ENCODE measurements at regions not wholly inside any gene's neighbourhood (a gene's known extent, or its start where the extent isn't known, plus 50 kb on each side); places are given as distances from the start of the nearest gene placed in this dataset.

GRCh38 chr4:159606835-159607234 is 504.0 kb downstream of the RAPGEF2 start:
- H3K27me3 Mint-ChIP-seq: no peaks in the 10 kb centered on the region
- ATAC-seq: no peak
- no peaks in the 10 kb centered on the region for H3K36me3 Mint-ChIP-seq (ENCODE audit: low read depth)
- DNase-seq: no peak
- H3K27ac Mint-ChIP-seq: no peak overlapping the region
- H3K9me3 ChIP-seq (ENCODE audit: control insufficient read depth, low read length, poor library complexity, severe bottlenecking): no peaks in the 10 kb centered on the region
- H3K4me1 Mint-ChIP-seq: no peaks in the 10 kb centered on the region
- no peak overlapping the region for H3K4me3 Mint-ChIP-seq

- no peaks in the 10 kb centered on the region for H3K9me3 ChIP-seq (ENCODE audit: control insufficient read depth, low read length, poor library complexity, severe bottlenecking)
- Mint-ChIP-seq H3K4me1 (no peaks in the 10 kb centered on the region), H3K27ac (no peak overlapping the region), H3K4me3 (no peak overlapping the region), H3K36me3 (ENCODE audit: low read depth) (no peaks in the 10 kb centered on the region), H3K27me3 (no peaks in the 10 kb centered on the region)
- ATAC-seq (no peak), DNase-seq (no peak)
Measured at GRCh38 chr4:159607809-159608208, 504.9 kb downstream of the RAPGEF2 start.

- no peaks in the 10 kb centered on the region for H3K36me3 Mint-ChIP-seq (ENCODE audit: low read depth)
- DNase-seq (no peak), ATAC-seq (no peak)
- no peaks in the 10 kb centered on the region for H3K9me3 ChIP-seq (ENCODE audit: control insufficient read depth, low read length, poor library complexity, severe bottlenecking)
- H3K27me3 Mint-ChIP-seq: no peaks in the 10 kb centered on the region
- no peak overlapping the region for H3K4me3 Mint-ChIP-seq
- H3K4me1 Mint-ChIP-seq: no peaks in the 10 kb centered on the region
- no peak overlapping the region for H3K27ac Mint-ChIP-seq
Measured at GRCh38 chr4:159608436-159608835, 505.6 kb downstream of the RAPGEF2 start.

GRCh38 chr4:159632031-159632430 is 529.2 kb downstream of the RAPGEF2 start:
- DNase-seq (no peak), ATAC-seq (no peak)
- no peaks in the 10 kb centered on the region for H3K27me3 Mint-ChIP-seq
- peaks cover 3% of the 10 kb centered on the region for H3K9me3 ChIP-seq (ENCODE audit: control insufficient read depth, low read length, poor library complexity, severe bottlenecking)
- no peaks in the 10 kb centered on the region for H3K36me3 Mint-ChIP-seq (ENCODE audit: low read depth)
- H3K4me3 Mint-ChIP-seq: no peak overlapping the region
- no peak overlapping the region for H3K27ac Mint-ChIP-seq
- H3K4me1 Mint-ChIP-seq: no peaks in the 10 kb centered on the region

- Mint-ChIP-seq H3K27me3 (no peaks in the 10 kb centered on the region), H3K4me3 (no peak overlapping the region), H3K27ac (no peak overlapping the region), H3K36me3 (ENCODE audit: low read depth) (no peaks in the 10 kb centered on the region), H3K4me1 (no peaks in the 10 kb centered on the region)
- no peak for ATAC-seq
- DNase-seq: no peak
- H3K9me3 ChIP-seq (ENCODE audit: control insufficient read depth, low read length, poor library complexity, severe bottlenecking): no peaks in the 10 kb centered on the region
Measured at GRCh38 chr4:159639671-159640323, 536.9 kb downstream of the RAPGEF2 start.

- DNase-seq (no peak), ATAC-seq (no peak)
- H3K9me3 ChIP-seq (ENCODE audit: control insufficient read depth, low read length, poor library complexity, severe bottlenecking): no peaks in the 10 kb centered on the region
- Mint-ChIP-seq H3K36me3 (ENCODE audit: low read depth) (no peaks in the 10 kb centered on the region), H3K27ac (no peak overlapping the region), H3K4me3 (no peak overlapping the region), H3K4me1 (no peaks in the 10 kb centered on the region), H3K27me3 (no peaks in the 10 kb centered on the region)
Measured at GRCh38 chr4:159649237-159649636, 546.4 kb downstream of the RAPGEF2 start.

- ATAC-seq (no peak), DNase-seq (no peak)
- H3K36me3 Mint-ChIP-seq (ENCODE audit: low read depth): no peaks in the 10 kb centered on the region
- no peaks in the 10 kb centered on the region for H3K4me1 Mint-ChIP-seq
- no peak overlapping the region for H3K27ac Mint-ChIP-seq
- no peaks in the 10 kb centered on the region for H3K9me3 ChIP-seq (ENCODE audit: control insufficient read depth, low read length, poor library complexity, severe bottlenecking)
- no peaks in the 10 kb centered on the region for H3K27me3 Mint-ChIP-seq
- no peak overlapping the region for H3K4me3 Mint-ChIP-seq
Measured at GRCh38 chr4:159652871-159653270, 550.0 kb downstream of the RAPGEF2 start.

GRCh38 chr4:159655547-159655946 is 552.7 kb downstream of the RAPGEF2 start:
- Mint-ChIP-seq H3K4me1 (no peaks in the 10 kb centered on the region), H3K36me3 (ENCODE audit: low read depth) (no peaks in the 10 kb centered on the region), H3K27ac (no peak overlapping the region), H3K27me3 (no peaks in the 10 kb centered on the region), H3K4me3 (no peak overlapping the region)
- ATAC-seq (no peak), DNase-seq (no peak)
- H3K9me3 ChIP-seq (ENCODE audit: control insufficient read depth, low read length, poor library complexity, severe bottlenecking): no peaks in the 10 kb centered on the region

GRCh38 chr4:159669094-159669493 is 566.2 kb downstream of the RAPGEF2 start:
- Mint-ChIP-seq H3K4me1 (no peaks in the 10 kb centered on the region), H3K4me3 (no peak overlapping the region), H3K36me3 (ENCODE audit: low read depth) (no peaks in the 10 kb centered on the region), H3K27me3 (no peaks in the 10 kb centered on the region), H3K27ac (no peak overlapping the region)
- ATAC-seq: no peak
- DNase-seq: no peak
- H3K9me3 ChIP-seq (ENCODE audit: control insufficient read depth, low read length, poor library complexity, severe bottlenecking): no peaks in the 10 kb centered on the region

- no peak for DNase-seq
- H3K36me3 Mint-ChIP-seq (ENCODE audit: low read depth): no peaks in the 10 kb centered on the region
- ATAC-seq: no peak
- no peaks in the 10 kb centered on the region for H3K27me3 Mint-ChIP-seq
- no peaks in the 10 kb centered on the region for H3K4me1 Mint-ChIP-seq
- no peaks in the 10 kb centered on the region for H3K9me3 ChIP-seq (ENCODE audit: control insufficient read depth, low read length, poor library complexity, severe bottlenecking)
- no peak overlapping the region for H3K27ac Mint-ChIP-seq
- H3K4me3 Mint-ChIP-seq: no peak overlapping the region
Measured at GRCh38 chr4:159673221-159673620, 570.3 kb downstream of the RAPGEF2 start.

- H3K4me3 Mint-ChIP-seq: no peak overlapping the region
- ATAC-seq: no peak
- no peaks in the 10 kb centered on the region for H3K4me1 Mint-ChIP-seq
- no peaks in the 10 kb centered on the region for H3K27me3 Mint-ChIP-seq
- H3K36me3 Mint-ChIP-seq (ENCODE audit: low read depth): no peaks in the 10 kb centered on the region
- no peak overlapping the region for H3K27ac Mint-ChIP-seq
- no peak for DNase-seq
- H3K9me3 ChIP-seq (ENCODE audit: control insufficient read depth, low read length, poor library complexity, severe bottlenecking): no peaks in the 10 kb centered on the region
Measured at GRCh38 chr4:159674241-159674640, 571.4 kb downstream of the RAPGEF2 start.

- no peaks in the 10 kb centered on the region for H3K9me3 ChIP-seq (ENCODE audit: control insufficient read depth, low read length, poor library complexity, severe bottlenecking)
- H3K4me1 Mint-ChIP-seq: no peaks in the 10 kb centered on the region
- no peak overlapping the region for H3K27ac Mint-ChIP-seq
- no peaks in the 10 kb centered on the region for H3K27me3 Mint-ChIP-seq
- H3K4me3 Mint-ChIP-seq: no peak overlapping the region
- no peak for ATAC-seq
- H3K36me3 Mint-ChIP-seq (ENCODE audit: low read depth): no peaks in the 10 kb centered on the region
- no peak for DNase-seq
Measured at GRCh38 chr4:159677521-159677920, 574.6 kb downstream of the RAPGEF2 start.

- H3K4me1 Mint-ChIP-seq: no peaks in the 10 kb centered on the region
- ATAC-seq (no peak), DNase-seq (no peak)
- H3K36me3 Mint-ChIP-seq (ENCODE audit: low read depth): no peaks in the 10 kb centered on the region
- H3K9me3 ChIP-seq (ENCODE audit: control insufficient read depth, low read length, poor library complexity, severe bottlenecking): no peaks in the 10 kb centered on the region
- H3K27me3 Mint-ChIP-seq: no peaks in the 10 kb centered on the region
- no peak overlapping the region for H3K27ac Mint-ChIP-seq
- H3K4me3 Mint-ChIP-seq: no peak overlapping the region
Measured at GRCh38 chr4:159682996-159683395, 580.1 kb downstream of the RAPGEF2 start.

- DNase-seq (no peak), ATAC-seq (no peak)
- H3K4me3 Mint-ChIP-seq: no peak overlapping the region
Measured at GRCh38 chr4:159684061-159684460, 581.2 kb downstream of the RAPGEF2 start.

More at GRCh38 chr4:159684061-159684460, 581.2 kb downstream of the RAPGEF2 start:
- Mint-ChIP-seq H3K27ac (no peak overlapping the region), H3K27me3 (no peaks in the 10 kb centered on the region), H3K36me3 (ENCODE audit: low read depth) (no peaks in the 10 kb centered on the region), H3K4me1 (no peaks in the 10 kb centered on the region)
- H3K9me3 ChIP-seq (ENCODE audit: control insufficient read depth, low read length, poor library complexity, severe bottlenecking): no peaks in the 10 kb centered on the region
